ENCODE measurements at regions not wholly inside any gene's neighbourhood (a gene's known extent, or its start where the extent isn't known, plus 50 kb on each side); places are given as distances from the start of the nearest gene placed in this dataset.

- no peak for DNase-seq (ENCODE audit: low read depth)
These were observed 331.2 kb upstream of the TBL1XR1 start for GRCh38 chr3:177528306-177529070.

GRCh38 chr3:177529071-177529550 is 331.8 kb upstream of the TBL1XR1 start:
- DNase-seq (ENCODE audit: low read depth) = no peak

GRCh38 chr3:177529716-177530335 is 332.5 kb upstream of the TBL1XR1 start:
- DNase-seq (ENCODE audit: low read depth) = no peak

GRCh38 chr3:177530908-177531307 is 333.6 kb upstream of the TBL1XR1 start:
- DNase-seq (ENCODE audit: low read depth) = no peak

- DNase-seq (ENCODE audit: low read depth) = no peak
These were observed 339.6 kb upstream of the TBL1XR1 start for GRCh38 chr3:177536873-177537272.

GRCh38 chr3:177537612-177538011 is 340.3 kb upstream of the TBL1XR1 start:
- DNase-seq (ENCODE audit: low read depth) = no peak

- no peak for DNase-seq (ENCODE audit: low read depth)
These were observed 340.9 kb upstream of the TBL1XR1 start for GRCh38 chr3:177538048-177538749.

- no peak for DNase-seq (ENCODE audit: low read depth)
These were observed 341.8 kb upstream of the TBL1XR1 start for GRCh38 chr3:177538750-177539730.

- DNase-seq (ENCODE audit: low read depth) = no peak
These were observed 344.3 kb upstream of the TBL1XR1 start for GRCh38 chr3:177541541-177541940.

GRCh38 chr3:177545964-177546363 is 348.7 kb upstream of the TBL1XR1 start:
- DNase-seq (ENCODE audit: low read depth) = no peak

- no peak for DNase-seq (ENCODE audit: low read depth)
These were observed 350.5 kb upstream of the TBL1XR1 start for GRCh38 chr3:177547711-177548350.

GRCh38 chr3:177550667-177551066 is 353.4 kb upstream of the TBL1XR1 start:
- DNase-seq (ENCODE audit: low read depth) = no peak

GRCh38 chr3:177551431-177551836 is 354.2 kb upstream of the TBL1XR1 start:
- DNase-seq (ENCODE audit: low read depth) = no peak

- no peak for DNase-seq (ENCODE audit: low read depth)
These were observed 354.8 kb upstream of the TBL1XR1 start for GRCh38 chr3:177552051-177552450.

- DNase-seq (ENCODE audit: low read depth) = no peak
These were observed 355.7 kb upstream of the TBL1XR1 start for GRCh38 chr3:177553012-177553411.

- no peak for DNase-seq (ENCODE audit: low read depth)
These were observed 356.3 kb upstream of the TBL1XR1 start for GRCh38 chr3:177553579-177553978.

- DNase-seq (ENCODE audit: low read depth) = peak; percentile 83
These were observed 357.8 kb upstream of the TBL1XR1 start for GRCh38 chr3:177554895-177555759.

GRCh38 chr3:177557548-177557947 is 360.3 kb upstream of the TBL1XR1 start:
- no peak for DNase-seq (ENCODE audit: low read depth)

GRCh38 chr3:177561365-177561764 is 364.1 kb upstream of the TBL1XR1 start:
- no peak for DNase-seq (ENCODE audit: low read depth)

Data from HT1080 (cell line).